B cell (primary cell): ENCODE measurements at regions not wholly inside any gene's neighbourhood (a gene's known extent, or its start where the extent isn't known, plus 50 kb on each side); places are given as distances from the start of the nearest gene placed in this dataset.

ENCODE experiments used
- ATAC-seq: fragments of 200-7000 bp; cut with Tn5 transposase; one replicate; pipeline ENCODE4 v1.10.0; 2021; ENCODE audit warnings: low read depth, mild to moderate bottlenecking, moderate number of reproducible peaks, moderate library complexity
- CTCF ChIA-PET: fragments of 350-600 bp; sonication (Branson Sonifier 250); formaldehyde crosslinking; loops from one replicate; lab custom pipeline; 2021; ENCODE audit warnings: antibody characterized with exemption, inconsistent platforms; lab: Charles Lee
- POLR2A ChIA-PET: fragments of 350-600 bp; sonication (Branson Sonifier 250); formaldehyde crosslinking; loops from one replicate; lab custom pipeline; 2021; ENCODE audit warnings: antibody characterized with exemption; lab: Charles Lee
- DNase-seq: peaks from one replicate; pipeline ENCODE4 v3.0.0; 2013
- H2AFZ ChIP-seq: 2 replicates; pipeline ENCODE4 v1.6.1; 2012; ENCODE audit warnings: mild to moderate bottlenecking, low read depth, low read length; ENCODE audit not compliant: insufficient read depth, poor library complexity, severe bottlenecking
- H3K27ac ChIP-seq, 2 donors: 1 replicate in 1 of 2; 2 replicates in 1 of 2; pipeline ENCODE4 v1.5.1; 2012 to 2013; ENCODE audit warnings: low read length in 2 of 2, mild to moderate bottlenecking in 2 of 2, moderate library complexity in 1 of 2
- H3K27me3 ChIP-seq, 4 experiments: fragments of 200-600 bp in 1 of 4; sonication (generic) in 1 of 4; replicated peaks in 1 of 4; 1 replicate in 2 of 4; 2 replicates in 2 of 4; pipeline versions ENCODE4 v1.6.1 to v1.7.0; 2013 to 2016; ENCODE audit warnings: low read length in 3 of 4, mild to moderate bottlenecking in 2 of 4, mixed read lengths in 1 of 4, moderate library complexity in 1 of 4; ENCODE audit not compliant: insufficient read depth in 4 of 4, control insufficient read depth in 3 of 4; ENCODE audit errors: control extremely low read depth in 1 of 4
- H3K36me3 ChIP-seq, 2 experiments: replicated peaks in 1 of 2; 1 replicate in 1 of 2; 2 replicates in 1 of 2; pipeline versions ENCODE4 v1.6.1 to v1.7.1; 2013; ENCODE audit warnings: low read length in 1 of 2; ENCODE audit not compliant: insufficient read depth in 2 of 2, control insufficient read depth in 1 of 2; ENCODE audit errors: control extremely low read depth in 1 of 2, extremely low read depth in 1 of 2
- H3K4me1 ChIP-seq, 2 donors: fragments of 200-600 bp in 1 of 2; sonication (generic) in 1 of 2; 1 replicate in 1 of 2; 2 replicates in 1 of 2; pipeline versions ENCODE4 v1.5.1 to v1.6.1; 2013 to 2017; ENCODE audit warnings: low read length in 2 of 2; ENCODE audit not compliant: control insufficient read depth in 2 of 2, insufficient read depth in 2 of 2
- H3K4me2 ChIP-seq: replicated peaks from 2 replicates; pipeline ENCODE3; 2012; ENCODE audit warnings: mild to moderate bottlenecking, low read depth, low read length; ENCODE audit not compliant: poor library complexity, severe bottlenecking
- H3K4me3 ChIP-seq, 5 experiments: fragments of 200-600 bp in 1 of 5; sonication (generic) in 1 of 5; 1 replicate in 3 of 5; 2 replicates in 2 of 5; pipeline versions ENCODE4 v1.5.1 to v1.7.0; 2011 to 2016; ENCODE audit warnings: low read length in 4 of 5, mild to moderate bottlenecking in 4 of 5, low read depth in 2 of 5, control low read depth in 1 of 5, moderate library complexity in 1 of 5; ENCODE audit not compliant: insufficient read depth in 1 of 5; ENCODE audit errors: control extremely low read depth in 1 of 5, extremely low read depth in 1 of 5
- H3K79me2 ChIP-seq: fragments of 200-600 bp; sonication (generic); one replicate; pipeline ENCODE4 v1.6.0; 2016; ENCODE audit warnings: low read length; ENCODE audit not compliant: control insufficient read depth, insufficient read depth
- H3K9ac ChIP-seq: fragments of 200-600 bp; sonication (generic); 2 replicates; pipeline ENCODE4 v1.6.1; 2017; ENCODE audit warnings: mild to moderate bottlenecking, low read length, moderate library complexity
- H3K9me3 ChIP-seq, 3 donors: one replicate each; pipeline versions ENCODE4 v1.6.1 to v1.7.1; 2013; ENCODE audit warnings: low read length in 2 of 3; ENCODE audit not compliant: control insufficient read depth in 2 of 3, insufficient read depth in 1 of 3; ENCODE audit errors: control extremely low read depth in 1 of 3
- H4K20me1 ChIP-seq: 2 replicates; pipeline ENCODE4 v1.6.0; 2012; ENCODE audit warnings: mild to moderate bottlenecking, low read length; ENCODE audit not compliant: insufficient read depth, control insufficient read depth, poor library complexity, severe bottlenecking
- H3K27ac Mint-ChIP-seq: one replicate; pipeline ENCODE4 v1.8.0; 2021; ENCODE audit warnings: mixed read lengths
- H3K27me3 Mint-ChIP-seq: one replicate; pipeline ENCODE4 v1.8.0; 2021; ENCODE audit warnings: mixed read lengths
- H3K4me1 Mint-ChIP-seq: one replicate; pipeline ENCODE4 v1.8.0; 2021; ENCODE audit warnings: mixed read lengths
- H3K4me3 Mint-ChIP-seq: one replicate; pipeline ENCODE4 v1.8.0; 2021; ENCODE audit warnings: mixed read lengths
- H3K9me3 Mint-ChIP-seq: one replicate; pipeline ENCODE4 v1.8.0; 2022; ENCODE audit warnings: mixed read lengths; ENCODE audit not compliant: insufficient read depth
- EZH2 ChIP-seq: IDR thresholded peaks from 2 replicates; pipeline ENCODE4 v1.6.1; 2012; ENCODE audit warnings: borderline replicate concordance, low read depth, mild to moderate bottlenecking, moderate library complexity, low read length; ENCODE audit not compliant: insufficient read depth, poor library complexity, severe bottlenecking
- WGBS: methylation state at CpG from one replicate; pipeline ENCODE4 v1.1.5; 2013; ENCODE audit warnings: missing lambda C conversion rate; ENCODE audit not compliant: insufficient coverage; 5-methylcytosine and 5-hydroxymethylcytosine counted together
- intact Hi-C: fragments of 100-400 bp; cut with micrococcal nuclease; formaldehyde crosslinking; loops from one replicate; pipeline ENCODE4 v1.10.0; 2022
- TF ChIP-seq, protein P1 (sequence below): fragments of 200-600 bp; IDR thresholded peaks from one replicate; pipeline ENCODE4 v1.8.0; 2022; ENCODE audit warnings: antibody characterized with exemption, mild to moderate bottlenecking

- ChIA-PET CTCF (no interaction called here), POLR2A (no interaction called here)
- no peak for TF ChIP-seq EZH2
- TF ChIP-seq, protein P1, sequence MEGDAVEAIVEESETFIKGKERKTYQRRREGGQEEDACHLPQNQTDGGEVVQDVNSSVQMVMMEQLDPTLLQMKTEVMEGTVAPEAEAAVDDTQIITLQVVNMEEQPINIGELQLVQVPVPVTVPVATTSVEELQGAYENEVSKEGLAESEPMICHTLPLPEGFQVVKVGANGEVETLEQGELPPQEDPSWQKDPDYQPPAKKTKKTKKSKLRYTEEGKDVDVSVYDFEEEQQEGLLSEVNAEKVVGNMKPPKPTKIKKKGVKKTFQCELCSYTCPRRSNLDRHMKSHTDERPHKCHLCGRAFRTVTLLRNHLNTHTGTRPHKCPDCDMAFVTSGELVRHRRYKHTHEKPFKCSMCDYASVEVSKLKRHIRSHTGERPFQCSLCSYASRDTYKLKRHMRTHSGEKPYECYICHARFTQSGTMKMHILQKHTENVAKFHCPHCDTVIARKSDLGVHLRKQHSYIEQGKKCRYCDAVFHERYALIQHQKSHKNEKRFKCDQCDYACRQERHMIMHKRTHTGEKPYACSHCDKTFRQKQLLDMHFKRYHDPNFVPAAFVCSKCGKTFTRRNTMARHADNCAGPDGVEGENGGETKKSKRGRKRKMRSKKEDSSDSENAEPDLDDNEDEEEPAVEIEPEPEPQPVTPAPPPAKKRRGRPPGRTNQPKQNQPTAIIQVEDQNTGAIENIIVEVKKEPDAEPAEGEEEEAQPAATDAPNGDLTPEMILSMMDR: no peak
- H3K4me3 Mint-ChIP-seq: no peak overlapping the region
- no peaks in the 10 kb centered on the region for H3K4me1 Mint-ChIP-seq
- Histone ChIP-seq H3K27ac (no peak overlapping the region), H4K20me1 (no peaks in the 10 kb centered on the region), H3K4me1 (no peaks in the 10 kb centered on the region), H3K9ac (no peak overlapping the region), H3K4me2 (no peak overlapping the region), H3K79me2 (no peaks in the 10 kb centered on the region), H3K4me3 (no peak overlapping the region), H3K36me3 (no peaks in the 10 kb centered on the region), H3K27me3 (no peaks in the 10 kb centered on the region), H2AFZ (no peak overlapping the region), H3K9me3 (peaks cover 0 to 7% (median 0%) of the 10 kb centered on the region in 3 donors)
- H3K27me3 Mint-ChIP-seq: peaks cover 4% of the 10 kb centered on the region
- no peaks in the 10 kb centered on the region for H3K9me3 Mint-ChIP-seq
- intact Hi-C loops: no loop called here
- no peak for DNase-seq
- H3K27ac Mint-ChIP-seq: no peak overlapping the region
- 84% methylated on average over 6 of the region's 6 CpGs for WGBS
- no peak for ATAC-seq
Observed at GRCh38 chr6:44731485-44732095, 344.1 kb downstream of the CDC5L start.

GRCh38 chr6:44732243-44732642, 344.7 kb downstream of the CDC5L start:
- intact Hi-C loops: no loop called here
- H3K27ac Mint-ChIP-seq: no peak overlapping the region

More at GRCh38 chr6:44732243-44732642, 344.7 kb downstream of the CDC5L start:
- Mint-ChIP-seq H3K27me3 (peaks cover 4% of the 10 kb centered on the region), H3K4me1 (no peaks in the 10 kb centered on the region), H3K9me3 (no peaks in the 10 kb centered on the region), H3K4me3 (no peak overlapping the region)
- Histone ChIP-seq H3K79me2 (no peaks in the 10 kb centered on the region), H3K27me3 (no peaks in the 10 kb centered on the region), H3K4me2 (no peak overlapping the region), H3K36me3 (no peaks in the 10 kb centered on the region), H2AFZ (no peak overlapping the region), H3K4me3 (no peak overlapping the region), H3K9me3 (peaks cover 0 to 7% (median 0%) of the 10 kb centered on the region in 3 donors), H4K20me1 (no peaks in the 10 kb centered on the region), H3K27ac (no peak overlapping the region), H3K4me1 (no peaks in the 10 kb centered on the region), H3K9ac (no peak overlapping the region)
- POLR2A ChIA-PET: no interaction called here
- ATAC-seq: no peak
- no peak for DNase-seq
- WGBS: 92% methylated on average over 5 of the region's 5 CpGs
- no peak for TF ChIP-seq EZH2
- TF ChIP-seq, protein P1: no peak
- CTCF ChIA-PET: no interaction called here
